GM21717 (cell line): ENCODE measurements at regions not wholly inside any gene's neighbourhood (a gene's known extent, or its start where the extent isn't known, plus 50 kb on each side); places are given as distances from the start of the nearest gene placed in this dataset.

Experiments used
- ATAC-seq: cut with Tn5 transposase; IDR thresholded peaks from one replicate; pipeline ENCODE4 v1.9.1; 2021; ENCODE audit warnings: mild to moderate bottlenecking, moderate library complexity; ENCODE audit not compliant: unreplicated experiment

DNA sequence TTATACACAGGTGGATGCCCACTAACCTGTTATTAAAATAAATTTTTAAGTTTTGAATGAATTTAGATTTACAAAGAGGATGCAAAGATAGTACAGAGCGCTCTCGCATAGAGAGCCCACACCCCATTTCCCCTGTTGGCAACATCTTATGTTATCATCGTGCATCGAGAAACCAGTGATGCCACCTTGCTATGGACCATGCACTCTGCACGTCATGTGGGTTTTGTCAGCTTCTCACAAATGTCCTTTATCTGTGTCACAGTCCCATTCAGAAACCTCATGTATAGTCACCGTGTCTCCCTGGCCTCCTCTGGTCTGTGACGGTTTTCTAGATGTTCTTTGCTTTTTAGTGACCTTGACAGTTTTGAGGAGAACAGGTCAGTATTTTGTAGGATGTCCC is 60.0 kb downstream of the ING1 start:
- no peak for ATAC-seq

DNA sequence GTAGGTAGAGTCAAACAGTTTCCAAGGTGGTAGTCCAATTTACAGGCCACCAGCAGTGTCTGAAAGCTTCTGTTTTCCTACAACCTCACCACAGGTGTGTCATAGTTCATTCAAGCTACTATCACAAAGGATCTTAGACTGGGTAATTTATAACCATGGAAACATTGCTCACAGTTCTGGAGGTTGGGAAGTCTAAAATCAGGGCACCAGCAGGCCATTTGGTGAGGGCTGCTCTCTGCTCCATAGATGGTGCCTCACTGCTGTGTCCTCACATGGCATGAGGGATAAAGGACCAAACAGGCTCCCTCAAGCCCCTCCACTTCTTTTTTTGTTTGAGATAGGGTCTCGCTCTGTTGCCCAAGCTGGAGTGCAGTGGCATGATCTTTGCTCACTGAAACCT is 60.6 kb downstream of the ING1 start:
- no peak for ATAC-seq

DNA sequence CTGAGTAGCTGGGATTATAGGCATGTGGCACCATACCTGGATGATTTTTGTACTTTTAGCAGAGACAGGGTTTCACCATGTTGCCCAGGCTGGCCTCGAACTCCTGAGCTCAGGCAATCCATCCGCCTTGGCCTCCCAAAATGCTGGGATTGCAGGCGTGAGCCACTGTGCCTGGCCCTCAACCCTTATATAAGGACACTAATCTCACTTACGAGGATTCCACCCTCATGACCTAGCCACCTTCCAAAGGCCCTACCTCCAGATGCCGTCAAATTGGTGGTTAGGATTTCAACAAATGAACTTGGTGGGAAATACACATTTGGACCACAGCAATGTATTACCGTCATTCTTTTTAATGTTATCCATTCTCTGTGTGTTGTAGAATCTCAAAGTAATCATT is 61.0 kb downstream of the ING1 start:
- no peak for ATAC-seq

DNA sequence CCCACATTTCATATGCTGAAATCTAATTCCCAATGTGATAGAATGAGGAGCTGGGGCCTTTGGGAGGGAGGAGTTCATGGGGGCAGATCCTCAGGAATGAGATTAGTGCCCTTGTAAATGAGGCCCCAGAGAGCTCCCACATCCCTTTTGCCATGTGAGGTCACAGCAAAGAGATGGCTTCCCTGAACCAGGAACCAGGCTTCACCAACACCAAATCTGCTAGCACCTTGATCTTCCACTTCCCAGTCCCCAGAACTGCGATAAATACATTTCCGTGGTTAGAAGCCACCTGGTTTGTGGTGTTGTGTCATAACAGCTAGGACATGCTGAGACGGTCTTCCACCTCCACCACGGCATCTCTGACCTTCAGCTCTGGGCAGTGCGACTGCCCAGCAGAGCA is 62.1 kb downstream of the ING1 start:
- no peak for ATAC-seq

DNA sequence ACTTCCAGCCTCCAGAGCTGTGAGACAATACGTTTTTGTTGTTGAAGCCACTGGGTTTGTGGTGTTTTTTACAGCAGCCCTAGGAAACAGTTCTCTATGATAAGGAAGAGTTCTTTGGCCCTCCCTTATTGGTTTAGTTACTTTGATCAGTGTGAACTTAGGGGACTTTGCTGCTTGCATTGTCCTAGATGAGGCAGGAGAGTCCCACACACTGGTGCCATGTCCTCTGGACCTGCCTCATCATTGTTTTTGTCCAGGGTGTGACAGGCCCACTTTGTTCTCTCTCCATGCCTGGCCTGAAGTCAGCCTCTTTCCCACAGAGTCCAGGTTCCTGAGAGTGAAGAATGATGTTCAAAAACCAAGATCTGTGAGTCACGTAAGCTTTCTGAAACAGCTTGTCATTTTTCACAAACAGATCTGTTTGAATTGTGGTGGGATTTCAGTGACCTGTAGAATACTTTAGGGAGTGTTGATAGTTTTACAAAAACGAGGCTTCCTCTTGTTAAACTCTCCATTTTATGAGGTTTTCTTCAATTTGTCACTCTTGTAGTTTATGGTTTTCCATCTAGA is 63.8 kb downstream of the ING1 start:
- no peak for ATAC-seq

DNA sequence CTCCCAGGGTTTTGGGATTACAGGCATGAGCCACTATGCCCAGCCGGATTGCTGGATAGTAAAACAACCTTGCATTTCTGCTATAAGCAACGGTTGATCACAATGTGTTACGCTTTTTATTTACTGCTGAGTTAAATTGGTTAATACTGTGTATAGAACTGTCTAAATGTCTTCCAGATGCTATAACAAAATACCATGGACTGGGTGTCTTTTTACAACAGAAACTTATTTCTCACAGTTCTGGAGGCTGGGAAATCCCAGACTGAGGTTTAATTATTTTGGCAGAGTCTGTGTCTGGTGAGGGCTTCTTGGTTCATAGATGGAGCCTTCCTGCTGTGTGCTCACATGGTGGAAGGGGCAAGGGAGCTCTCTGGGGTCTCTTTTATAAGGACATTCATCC is 65.5 kb downstream of the ING1 start:
- no peak for ATAC-seq

DNA sequence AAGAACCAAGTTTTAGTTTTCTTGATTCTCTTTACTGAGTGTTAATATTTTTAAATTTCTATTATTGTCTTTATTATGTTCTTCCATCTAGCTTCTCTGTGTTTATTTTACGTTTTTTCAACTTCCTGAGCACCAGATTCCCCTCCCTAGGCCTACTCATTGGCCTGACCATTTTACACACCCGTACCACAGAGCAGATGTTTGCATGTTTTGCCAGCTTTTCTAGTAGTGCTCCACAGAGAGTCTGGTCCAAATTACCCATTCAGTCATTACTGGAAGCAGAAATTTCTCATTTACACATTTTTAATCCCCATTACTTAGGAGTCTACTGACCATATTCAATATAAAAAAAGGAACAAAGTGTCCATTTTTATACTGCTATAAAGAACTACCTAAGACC is 66.9 kb downstream of the ING1 start:
- ATAC-seq, result no peak

DNA sequence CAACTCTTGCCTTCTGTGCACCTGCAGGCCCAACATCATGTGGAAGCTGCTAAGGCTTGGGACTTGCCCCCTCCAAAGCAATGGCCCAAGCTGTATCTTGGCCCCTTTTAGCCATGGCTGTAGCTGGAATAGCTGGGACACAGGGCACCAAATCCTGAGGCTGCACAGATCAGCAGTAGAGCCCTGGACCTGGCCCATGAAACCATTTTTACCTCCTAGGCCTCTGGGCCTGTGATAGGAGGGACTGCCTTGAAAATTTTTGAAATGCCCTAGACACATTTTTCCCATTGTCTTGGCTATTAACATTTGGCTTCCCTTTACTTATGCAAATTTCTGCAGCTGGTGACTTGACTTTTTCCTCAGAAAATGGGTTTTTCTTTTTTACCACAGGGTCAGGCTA is 68.7 kb downstream of the ING1 start:
- no peak for ATAC-seq

DNA sequence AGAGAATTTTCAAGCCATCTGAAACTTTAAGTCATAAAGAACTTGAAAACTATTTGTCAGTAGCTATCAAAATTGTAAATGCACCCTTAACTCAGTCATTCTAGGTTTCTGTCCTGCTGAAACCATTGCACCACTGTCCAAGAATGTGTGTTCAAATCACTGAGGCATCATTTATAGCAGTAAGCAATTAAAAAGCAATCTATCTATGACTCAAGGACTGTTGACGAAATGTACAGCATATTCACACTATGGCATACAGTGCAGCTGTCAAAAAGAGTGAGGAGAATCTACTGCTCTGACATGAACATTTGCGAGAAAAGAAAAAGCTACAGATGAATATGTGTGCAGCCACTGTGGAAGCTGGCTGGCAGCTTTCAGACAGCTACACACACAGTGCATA is 71.2 kb downstream of the ING1 start:
- ATAC-seq, result no peak

DNA sequence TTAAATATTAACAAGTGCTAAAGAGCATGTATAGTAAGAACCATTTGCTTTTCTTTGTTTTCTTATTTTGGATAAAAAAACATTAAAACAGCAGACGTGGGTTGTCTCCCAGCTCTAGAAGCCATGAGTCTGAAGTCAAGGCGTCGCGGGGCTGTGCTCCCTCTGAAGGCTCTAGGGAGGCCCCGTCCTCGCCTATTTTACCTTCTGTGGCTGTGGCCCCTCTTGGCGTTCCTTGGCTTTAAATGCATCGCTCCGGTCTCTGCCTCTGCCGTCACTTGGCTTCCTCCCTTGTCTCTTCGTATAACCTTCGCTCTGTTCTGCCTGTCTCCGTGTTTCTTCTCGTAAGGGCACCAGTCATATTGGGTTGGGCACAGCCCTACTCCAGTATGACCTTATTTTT is 75.3 kb downstream of the ING1 start:
- no peak for ATAC-seq

DNA sequence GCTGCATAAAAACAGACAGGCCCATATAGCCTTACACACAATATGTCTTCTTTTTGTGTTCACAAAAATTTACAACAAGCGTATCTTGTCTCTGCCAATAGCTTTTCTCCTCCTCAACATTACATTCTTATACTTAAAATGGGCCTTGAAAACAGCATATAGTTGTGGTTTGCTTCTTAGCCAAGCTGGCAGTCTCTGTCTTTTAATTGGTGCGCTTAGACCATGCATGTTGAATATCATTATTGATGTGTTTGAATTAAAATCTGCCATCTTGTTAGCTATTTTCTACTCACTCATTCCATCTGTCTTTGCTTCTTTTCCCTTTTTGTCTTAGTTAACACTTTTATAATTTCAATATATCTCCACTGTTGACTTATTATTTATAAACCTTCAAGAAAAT is 76.4 kb downstream of the ING1 start:
- ATAC-seq, result no peak

DNA sequence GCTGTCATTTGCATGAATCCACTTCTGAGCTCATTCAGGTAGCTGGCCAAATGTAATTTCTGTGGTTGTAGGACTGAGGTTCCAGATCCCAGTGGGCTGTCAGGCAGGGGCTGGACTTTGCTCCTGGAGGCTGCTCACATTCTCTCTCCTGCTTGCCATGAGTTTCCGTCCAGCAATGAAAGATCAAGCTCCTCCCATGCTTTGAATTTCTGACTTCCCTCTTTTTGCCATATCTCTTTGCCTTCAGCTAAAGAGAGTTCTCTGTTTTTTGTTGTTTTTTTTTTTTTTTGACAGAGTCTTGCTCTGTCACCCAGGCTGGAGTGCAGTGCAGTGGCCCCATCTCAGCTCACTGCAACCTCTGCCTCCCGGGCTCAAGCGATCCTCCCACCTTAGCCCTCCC is 76.9 kb downstream of the ING1 start:
- no peak for ATAC-seq

DNA sequence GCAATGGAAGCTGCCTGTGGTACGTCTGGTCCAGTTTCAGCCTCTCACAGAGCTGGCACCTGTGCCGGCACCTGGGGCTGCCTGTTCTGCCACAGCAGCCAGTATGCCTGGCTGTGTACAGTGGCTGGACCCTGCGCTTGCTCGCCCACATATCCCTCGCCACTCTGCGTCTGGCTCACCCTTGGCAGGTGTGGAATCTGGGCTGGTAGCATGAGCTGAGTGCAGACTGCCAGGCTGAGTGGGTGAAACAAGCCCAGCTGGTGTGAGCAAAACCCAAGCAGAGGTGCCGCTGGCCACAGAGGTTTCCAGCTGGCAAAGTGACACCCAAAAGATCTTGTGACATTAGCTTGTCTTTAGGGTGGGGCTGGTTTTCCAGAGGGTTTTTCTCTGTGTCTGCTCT is 80.7 kb downstream of the ING1 start:
- ATAC-seq, result no peak

DNA sequence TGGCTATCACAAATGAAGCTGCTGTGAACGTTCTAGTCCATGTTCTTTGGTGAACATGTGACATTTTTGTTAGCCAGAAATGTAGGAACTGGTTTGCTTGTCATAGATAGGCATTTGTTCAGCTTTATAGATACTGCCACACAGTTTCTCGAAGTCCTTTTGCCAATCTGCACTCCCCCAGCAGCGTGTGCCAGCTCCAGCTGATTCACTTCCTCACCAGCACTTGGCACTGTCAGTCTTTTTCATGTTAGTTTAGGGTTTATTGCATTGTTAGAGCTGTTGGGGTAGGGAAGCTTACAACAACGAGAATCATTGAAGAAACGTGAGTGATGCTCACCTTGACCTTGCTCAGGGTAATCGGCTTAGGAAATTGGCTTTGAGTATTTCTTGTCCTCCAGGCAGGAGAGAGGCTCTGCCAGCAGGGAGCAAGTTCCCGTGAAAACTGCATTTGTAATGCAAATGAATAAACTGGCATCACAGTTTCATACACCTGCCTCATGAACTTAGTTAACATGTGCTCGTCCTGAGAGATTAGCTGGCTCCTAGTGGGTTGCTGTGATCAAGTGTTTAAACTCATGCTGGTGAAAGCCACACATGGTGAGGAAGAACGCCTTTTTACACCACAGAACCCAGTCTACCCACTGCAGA is 83.9 kb downstream of the ING1 start:
- no peak for ATAC-seq

DNA sequence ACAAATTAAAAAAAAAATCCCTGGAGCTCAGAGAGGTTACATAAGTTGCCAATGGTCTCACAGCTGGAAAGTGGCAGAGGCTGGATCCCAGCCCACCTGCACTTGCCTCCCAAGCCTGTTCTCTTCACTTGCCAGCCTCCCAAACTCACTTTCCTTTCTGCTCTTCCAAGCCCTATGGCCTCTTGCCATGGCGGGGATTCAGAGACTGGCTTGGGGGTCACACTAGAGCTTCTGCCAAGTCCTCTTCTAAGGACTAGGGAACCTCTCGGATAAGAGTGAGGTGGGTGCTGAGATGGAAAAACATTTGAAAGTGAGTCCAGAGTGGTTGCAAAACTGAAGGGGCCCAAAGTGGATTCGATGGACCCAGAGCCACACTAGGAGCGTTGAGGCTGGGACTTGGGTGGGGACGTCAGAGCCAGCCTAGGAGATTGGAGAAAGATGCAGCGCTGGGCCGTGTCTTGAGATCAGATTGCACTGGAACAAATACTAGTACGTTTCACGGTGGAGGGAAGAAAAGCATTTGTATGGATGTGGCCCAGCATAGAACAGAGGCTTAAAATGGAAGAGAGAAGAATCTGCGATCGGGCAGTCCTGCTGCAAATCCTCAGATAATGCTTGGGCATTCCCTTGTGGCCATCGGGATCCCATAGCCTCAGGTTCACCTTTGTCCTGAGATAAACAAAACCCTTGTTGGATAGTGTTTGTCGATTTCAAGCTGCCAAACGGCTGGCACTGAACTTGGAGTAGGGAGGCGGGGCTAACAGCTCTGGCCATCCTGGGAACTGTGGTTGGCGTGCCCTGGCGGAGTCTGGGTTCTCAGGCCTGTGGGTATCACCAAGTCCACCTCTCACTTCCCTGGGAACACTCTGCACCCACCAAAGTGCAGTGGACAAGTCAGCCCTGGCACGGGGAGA is 84.8 kb downstream of the ING1 start:
- ATAC-seq, result no peak

DNA sequence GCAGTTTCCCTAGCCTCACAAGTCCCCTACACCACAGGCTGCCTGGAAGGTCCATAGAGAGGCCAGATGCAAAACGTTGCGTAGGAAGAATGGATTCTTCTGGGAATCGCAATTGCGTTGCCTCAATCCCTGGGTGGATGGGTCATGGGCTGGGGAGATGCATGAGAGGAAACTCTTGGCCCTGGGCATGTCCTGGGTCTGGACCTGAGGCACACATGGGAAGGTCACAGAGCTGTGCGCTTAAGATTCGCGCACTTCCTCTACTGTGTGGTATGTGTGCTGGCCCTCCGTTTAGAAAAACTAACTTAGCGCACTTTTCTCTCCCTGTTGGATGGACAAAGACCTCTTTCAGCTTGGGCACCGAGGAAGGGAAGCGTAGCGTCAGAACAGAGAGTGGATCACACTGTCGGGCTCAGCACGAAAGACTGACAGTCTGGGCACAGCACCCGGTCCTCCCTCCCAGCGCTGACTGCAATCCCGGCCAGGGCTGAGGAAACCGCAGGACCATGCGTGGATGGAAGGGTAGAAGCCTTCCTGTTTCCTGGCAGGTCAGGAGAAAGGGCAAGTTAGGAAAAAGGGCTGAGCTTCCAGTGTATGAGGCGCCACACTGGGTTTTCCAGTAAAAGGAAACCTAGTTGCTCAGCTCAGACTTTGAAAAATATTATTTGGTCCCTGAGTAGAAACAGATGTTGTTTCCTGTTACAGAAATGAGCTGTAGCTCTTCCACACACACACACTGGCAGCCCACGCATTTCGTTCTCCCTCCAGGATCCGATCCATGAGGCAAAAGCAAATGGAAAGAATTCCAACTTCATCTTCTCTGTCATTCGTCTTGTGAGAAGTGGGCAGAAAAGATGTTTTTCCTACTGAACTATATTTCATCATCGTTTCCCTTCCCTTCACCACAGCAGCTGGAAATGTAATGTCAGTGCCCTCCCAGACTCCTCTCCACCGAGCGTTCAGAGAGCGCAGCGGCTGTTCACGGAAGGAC is 86.0 kb downstream of the ING1 start:
- no peak for ATAC-seq

DNA sequence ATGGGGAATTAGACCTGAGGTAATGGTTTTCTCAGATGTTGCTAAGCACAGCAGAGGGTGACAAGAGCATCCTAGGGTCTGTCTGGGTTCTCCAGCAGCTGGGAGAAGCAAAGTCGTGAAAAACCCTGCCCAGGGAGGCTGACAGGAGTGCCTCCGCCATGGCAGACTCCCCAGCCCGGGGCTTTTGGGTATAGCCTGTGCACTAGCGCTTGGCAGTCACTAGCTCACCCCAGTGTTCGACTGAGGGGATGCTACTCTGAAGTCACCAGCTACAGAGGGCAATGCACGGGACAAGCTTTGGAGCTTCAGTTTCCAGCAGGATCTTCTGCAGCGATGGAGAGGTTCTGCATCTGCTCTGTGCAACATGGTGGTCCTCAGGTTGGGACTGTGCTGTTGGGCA is 87.5 kb downstream of the ING1 start:
- no peak for ATAC-seq

DNA sequence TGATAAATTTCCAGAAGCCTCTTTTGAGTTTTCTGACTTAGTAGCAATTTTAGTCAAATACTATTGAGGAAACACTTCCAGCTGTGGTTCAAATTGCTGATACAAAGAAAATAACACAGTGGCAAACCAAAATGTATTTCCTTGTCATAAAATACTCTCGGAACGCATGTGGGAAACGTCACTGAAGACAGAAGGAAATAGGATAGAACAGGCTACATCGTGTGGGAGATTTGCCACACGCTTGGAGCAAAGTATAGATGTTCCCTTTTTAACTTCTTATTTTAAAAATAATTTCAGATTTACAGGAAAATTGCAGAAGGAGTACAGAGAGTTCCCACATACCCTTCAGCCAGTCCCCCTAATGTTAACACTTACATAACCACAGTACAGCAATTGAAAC is 88.8 kb downstream of the ING1 start:
- no peak for ATAC-seq

DNA sequence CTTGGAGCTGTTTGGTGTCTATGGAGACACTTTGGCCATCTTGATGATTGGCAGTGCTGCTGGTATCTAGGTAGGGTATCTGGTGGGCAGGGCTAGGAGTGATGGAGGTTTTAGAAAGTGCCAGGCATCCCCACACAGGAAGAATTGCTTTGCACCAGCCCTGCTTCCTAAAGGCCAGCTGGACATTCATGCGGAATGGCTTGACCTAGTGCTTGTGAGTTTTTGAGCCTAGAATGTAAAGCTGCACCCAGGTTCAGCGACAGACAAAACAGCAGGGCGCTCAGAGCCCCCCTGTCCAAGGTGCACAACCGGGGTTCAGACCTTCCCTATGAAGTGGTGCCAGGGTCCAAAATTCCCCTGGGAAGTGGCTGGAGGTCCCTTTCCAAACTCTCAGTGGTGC is 93.1 kb downstream of the ING1 start:
- no peak for ATAC-seq

DNA sequence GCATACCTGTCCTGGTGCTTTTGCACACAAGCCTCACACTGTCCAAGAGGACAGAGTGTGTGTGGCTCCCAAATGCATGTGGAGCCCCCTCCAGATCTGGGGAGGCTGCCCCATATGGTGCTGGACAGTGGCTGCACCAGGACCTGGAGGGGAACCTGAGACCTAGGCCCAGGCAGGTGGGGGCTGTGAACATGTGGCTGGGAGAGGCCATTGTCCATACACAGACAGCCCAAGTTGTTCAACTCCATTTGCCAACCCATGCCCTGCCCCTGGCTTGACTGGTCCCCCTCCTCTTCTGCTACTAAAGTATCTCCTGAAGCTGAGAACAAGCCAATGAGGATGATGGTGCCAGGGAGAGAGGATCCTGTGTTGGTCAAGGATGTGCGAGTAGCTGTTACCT is 94.0 kb downstream of the ING1 start:
- no peak for ATAC-seq

DNA sequence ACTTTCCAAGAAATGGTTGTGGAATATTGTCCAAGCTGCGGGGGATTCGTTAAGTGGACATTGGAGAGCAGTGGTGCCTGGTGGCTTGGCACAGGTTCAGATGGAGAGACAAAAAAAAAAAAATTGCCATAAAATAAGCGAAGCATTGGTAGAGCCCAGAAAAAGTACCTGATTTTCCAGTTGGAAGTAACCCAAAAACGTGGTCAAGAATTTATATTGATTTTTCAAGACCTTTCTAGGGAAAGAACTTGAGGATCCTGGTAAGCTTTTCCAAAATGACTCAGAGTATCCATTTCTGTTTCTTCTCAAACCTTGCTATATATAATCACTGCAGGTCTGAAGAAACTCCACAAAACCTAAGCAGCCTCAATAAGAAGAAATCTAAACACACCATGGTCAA is 94.6 kb downstream of the ING1 start:
- no peak for ATAC-seq
